ENCODE measurements at regions not wholly inside any gene's neighbourhood (a gene's known extent, or its start where the extent isn't known, plus 50 kb on each side); places are given as distances from the start of the nearest gene placed in this dataset.

DNA sequence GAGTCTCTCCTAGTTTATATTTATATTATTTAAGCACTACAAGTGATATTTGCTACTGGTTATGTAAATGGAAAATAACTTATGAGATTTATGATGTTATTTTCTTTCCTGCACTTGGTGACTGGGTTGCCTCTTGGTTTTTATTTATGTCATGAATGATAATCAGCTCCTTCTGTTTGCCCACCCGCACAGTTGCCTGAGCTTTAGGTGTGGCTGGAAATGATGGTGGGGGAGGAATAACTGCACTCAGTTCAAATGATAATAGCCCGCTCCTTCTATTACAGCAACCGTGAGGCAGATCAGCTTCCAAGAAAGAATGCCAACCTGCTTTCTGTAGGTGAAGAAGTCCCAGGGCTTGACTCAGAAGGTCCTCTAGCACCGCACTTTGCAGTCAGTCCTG lies 190.2 kb upstream of the CAND1 start:
- no peaks in the 10 kb centered on the region for H3K9me3 ChIP-seq (ENCODE audit: control extremely low read depth in 1 of 5, control insufficient read depth in 4 of 5, insufficient read depth in 2 of 5, low read depth in 1 of 5, low read length in 4 of 5)
- no peak for DNase-seq
- ChIA-PET CTCF (no interaction called here), POLR2A (no interaction called here)
- H3K36me3 ChIP-seq (ENCODE audit: control insufficient read depth in 4 of 4, insufficient read depth in 4 of 4, low read length in 3 of 4), result no peaks in the 10 kb centered on the region
- no peak overlapping the region for H3K4me3 ChIP-seq (ENCODE audit: control insufficient read depth in 1 of 7, extremely low read depth in 1 of 7, insufficient read depth in 4 of 7, low read depth in 2 of 7, low read length in 6 of 7)
- no peak overlapping the region for H3K27ac ChIP-seq (ENCODE audit: insufficient read depth in 1 of 2, low read depth in 1 of 2, low read length in 2 of 2, poor library complexity in 1 of 2, severe bottlenecking in 2 of 2)
- peaks cover 0 to 16% (median 4%) of the 10 kb centered on the region in 5 experiments for H3K27me3 ChIP-seq (replicated peaks in 2 of 5; ENCODE audit: control insufficient read depth in 4 of 5, insufficient read depth in 5 of 5, low read length in 4 of 5)
- 93% methylated on average over 3 of the region's 4 CpGs for WGBS (ENCODE audit: insufficient coverage)
- no peaks in the 10 kb centered on the region for H3K4me1 ChIP-seq (ENCODE audit: control extremely low read depth in 1 of 4, control insufficient read depth in 4 of 4, insufficient read depth in 4 of 4, low read length in 3 of 4)

DNA sequence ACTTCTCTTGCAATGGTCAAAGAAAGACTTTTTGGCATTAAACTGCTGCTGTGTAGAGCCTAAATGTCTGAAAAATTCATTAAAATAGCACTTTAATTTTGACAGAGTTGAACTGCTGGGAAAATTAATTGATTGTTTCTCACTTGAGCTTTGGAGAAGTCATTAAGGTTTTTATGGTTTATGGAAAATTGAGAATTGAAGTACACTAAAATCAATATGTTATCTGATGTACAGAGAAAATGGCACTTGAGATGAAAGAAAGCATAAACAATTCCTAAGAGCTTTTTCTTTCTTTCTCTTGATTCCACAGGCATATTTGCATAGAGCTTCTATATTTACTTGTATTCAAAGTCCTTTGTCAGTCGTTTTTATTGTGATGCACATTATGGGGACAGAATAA lies 188.5 kb upstream of the CAND1 start:
- H3K4me1 ChIP-seq (ENCODE audit: control extremely low read depth in 1 of 4, control insufficient read depth in 4 of 4, insufficient read depth in 4 of 4, low read length in 3 of 4), result no peaks in the 10 kb centered on the region
- no peak overlapping the region for H3K27ac ChIP-seq (ENCODE audit: insufficient read depth in 1 of 2, low read depth in 1 of 2, low read length in 2 of 2, poor library complexity in 1 of 2, severe bottlenecking in 2 of 2)
- DNase-seq, result no peak
- H3K4me3 ChIP-seq (ENCODE audit: control insufficient read depth in 1 of 7, extremely low read depth in 1 of 7, insufficient read depth in 4 of 7, low read depth in 2 of 7, low read length in 6 of 7), result no peak overlapping the region
- CTCF ChIA-PET, result no interaction called here
- WGBS (ENCODE audit: insufficient coverage), result no CpG with 5 or more reads among the region's 1 CpG
- H3K27me3 ChIP-seq (replicated peaks in 2 of 5; ENCODE audit: control insufficient read depth in 4 of 5, insufficient read depth in 5 of 5, low read length in 4 of 5), result peaks cover 0 to 13% (median 4%) of the 10 kb centered on the region in 5 experiments
- H3K9me3 ChIP-seq (ENCODE audit: control extremely low read depth in 1 of 5, control insufficient read depth in 4 of 5, insufficient read depth in 2 of 5, low read depth in 1 of 5, low read length in 4 of 5), result no peaks in the 10 kb centered on the region
- POLR2A ChIA-PET, result no interaction called here
- no peaks in the 10 kb centered on the region for H3K36me3 ChIP-seq (ENCODE audit: control insufficient read depth in 4 of 4, insufficient read depth in 4 of 4, low read length in 3 of 4)

DNA sequence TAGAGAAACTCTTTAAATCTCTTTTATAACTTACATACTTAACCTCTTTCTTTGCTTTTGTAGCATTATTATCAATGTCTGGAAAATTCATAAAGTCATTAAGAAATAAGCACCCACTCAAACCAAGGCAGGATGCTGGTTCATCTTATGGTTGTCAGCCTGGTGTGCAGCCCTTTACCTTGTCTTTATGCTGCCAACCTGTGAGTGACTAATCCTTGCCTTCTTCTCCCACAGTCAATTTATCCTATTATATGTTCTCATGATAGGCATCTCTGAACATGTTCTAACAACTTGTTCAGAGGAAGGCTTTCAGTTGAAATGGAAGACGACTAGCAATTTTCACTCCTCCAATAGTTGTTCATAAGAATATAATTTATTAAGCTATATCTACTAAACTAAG lies 186.9 kb upstream of the CAND1 start:
- Histone ChIP-seq H3K4me1 (ENCODE audit: control extremely low read depth in 1 of 4, control insufficient read depth in 4 of 4, insufficient read depth in 4 of 4, low read length in 3 of 4) (no peaks in the 10 kb centered on the region), H3K27ac (ENCODE audit: insufficient read depth in 1 of 2, low read depth in 1 of 2, low read length in 2 of 2, poor library complexity in 1 of 2, severe bottlenecking in 2 of 2) (no peak overlapping the region), H3K27me3 (replicated peaks in 2 of 5; ENCODE audit: control insufficient read depth in 4 of 5, insufficient read depth in 5 of 5, low read length in 4 of 5) (peaks cover 0 to 9% (median 4%) of the 10 kb centered on the region in 5 experiments), H3K9me3 (ENCODE audit: control extremely low read depth in 1 of 5, control insufficient read depth in 4 of 5, insufficient read depth in 2 of 5, low read depth in 1 of 5, low read length in 4 of 5) (no peaks in the 10 kb centered on the region), H3K4me3 (ENCODE audit: control insufficient read depth in 1 of 7, extremely low read depth in 1 of 7, insufficient read depth in 4 of 7, low read depth in 2 of 7, low read length in 6 of 7) (no peak overlapping the region), H3K36me3 (ENCODE audit: control insufficient read depth in 4 of 4, insufficient read depth in 4 of 4, low read length in 3 of 4) (no peaks in the 10 kb centered on the region)
- no peak for DNase-seq
- POLR2A ChIA-PET, result no interaction called here
- CTCF ChIA-PET, result no interaction called here
- WGBS (ENCODE audit: insufficient coverage), result no CpG with 5 or more reads among the region's 1 CpG

DNA sequence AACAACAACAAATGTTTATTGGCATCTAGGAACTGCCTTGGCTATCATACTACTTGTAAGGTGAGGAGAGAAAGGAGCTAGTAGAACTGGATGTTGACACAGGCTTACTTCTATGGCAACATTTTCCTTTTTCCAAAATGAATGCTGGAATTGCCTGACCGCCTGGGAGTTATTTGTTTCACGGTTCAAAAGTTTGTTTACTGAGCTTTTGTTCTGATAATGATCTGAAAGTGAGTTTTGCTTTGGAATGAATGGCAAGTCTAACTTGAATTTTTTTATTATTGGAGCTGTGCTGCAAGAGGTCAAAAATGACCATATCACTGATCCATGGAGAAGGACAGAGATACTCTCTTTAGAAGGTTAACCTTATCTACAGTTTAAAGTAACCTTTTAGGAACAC lies 183.5 kb upstream of the CAND1 start:
- Histone ChIP-seq H3K36me3 (ENCODE audit: control insufficient read depth in 4 of 4, insufficient read depth in 4 of 4, low read length in 3 of 4) (no peaks in the 10 kb centered on the region), H3K27ac (ENCODE audit: insufficient read depth in 1 of 2, low read depth in 1 of 2, low read length in 2 of 2, poor library complexity in 1 of 2, severe bottlenecking in 2 of 2) (no peak overlapping the region), H3K9me3 (ENCODE audit: control extremely low read depth in 1 of 5, control insufficient read depth in 4 of 5, insufficient read depth in 2 of 5, low read depth in 1 of 5, low read length in 4 of 5) (no peaks in the 10 kb centered on the region), H3K4me3 (ENCODE audit: control insufficient read depth in 1 of 7, extremely low read depth in 1 of 7, insufficient read depth in 4 of 7, low read depth in 2 of 7, low read length in 6 of 7) (no peak overlapping the region), H3K4me1 (ENCODE audit: control extremely low read depth in 1 of 4, control insufficient read depth in 4 of 4, insufficient read depth in 4 of 4, low read length in 3 of 4) (no peaks in the 10 kb centered on the region), H3K27me3 (replicated peaks in 2 of 5; ENCODE audit: control insufficient read depth in 4 of 5, insufficient read depth in 5 of 5, low read length in 4 of 5) (peaks cover 0 to 5% (median 3%) of the 10 kb centered on the region in 5 experiments)
- WGBS (ENCODE audit: insufficient coverage), result 89% methylated on average over 2 of the region's 2 CpGs
- ChIA-PET CTCF (no interaction called here), POLR2A (no interaction called here)
- DNase-seq, result no peak

DNA sequence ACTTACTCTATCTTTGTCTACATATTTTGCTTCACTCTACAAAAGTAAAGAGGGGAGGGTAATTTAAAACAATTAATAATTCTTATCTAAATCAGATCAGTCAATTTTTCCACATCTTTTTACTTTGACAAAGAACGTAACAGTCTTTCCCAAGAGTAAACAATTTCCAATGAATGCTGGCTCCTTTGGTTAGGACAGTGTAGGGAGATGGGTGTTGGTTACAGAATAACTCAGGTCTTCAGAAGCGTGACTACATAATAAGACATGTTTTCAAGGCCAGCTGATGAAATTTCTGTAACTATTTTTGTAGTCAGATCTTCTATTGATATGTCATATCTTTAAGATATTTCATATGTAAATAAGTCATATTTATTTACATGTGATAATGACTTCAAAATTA lies 183.0 kb upstream of the CAND1 start:
- no peak for DNase-seq
- WGBS (ENCODE audit: insufficient coverage), result no CpG with 5 or more reads among the region's 2 CpGs
- H3K27ac ChIP-seq (ENCODE audit: insufficient read depth in 1 of 2, low read depth in 1 of 2, low read length in 2 of 2, poor library complexity in 1 of 2, severe bottlenecking in 2 of 2), result no peak overlapping the region
- no peaks in the 10 kb centered on the region for H3K9me3 ChIP-seq (ENCODE audit: control extremely low read depth in 1 of 5, control insufficient read depth in 4 of 5, insufficient read depth in 2 of 5, low read depth in 1 of 5, low read length in 4 of 5)
- ChIA-PET CTCF (no interaction called here), POLR2A (no interaction called here)
- peaks cover 0 to 5% (median 3%) of the 10 kb centered on the region in 5 experiments for H3K27me3 ChIP-seq (replicated peaks in 2 of 5; ENCODE audit: control insufficient read depth in 4 of 5, insufficient read depth in 5 of 5, low read length in 4 of 5)
- H3K4me3 ChIP-seq (ENCODE audit: control insufficient read depth in 1 of 7, extremely low read depth in 1 of 7, insufficient read depth in 4 of 7, low read depth in 2 of 7, low read length in 6 of 7), result no peak overlapping the region
- no peaks in the 10 kb centered on the region for H3K4me1 ChIP-seq (ENCODE audit: control extremely low read depth in 1 of 4, control insufficient read depth in 4 of 4, insufficient read depth in 4 of 4, low read length in 3 of 4)
- no peaks in the 10 kb centered on the region for H3K36me3 ChIP-seq (ENCODE audit: control insufficient read depth in 4 of 4, insufficient read depth in 4 of 4, low read length in 3 of 4)

DNA sequence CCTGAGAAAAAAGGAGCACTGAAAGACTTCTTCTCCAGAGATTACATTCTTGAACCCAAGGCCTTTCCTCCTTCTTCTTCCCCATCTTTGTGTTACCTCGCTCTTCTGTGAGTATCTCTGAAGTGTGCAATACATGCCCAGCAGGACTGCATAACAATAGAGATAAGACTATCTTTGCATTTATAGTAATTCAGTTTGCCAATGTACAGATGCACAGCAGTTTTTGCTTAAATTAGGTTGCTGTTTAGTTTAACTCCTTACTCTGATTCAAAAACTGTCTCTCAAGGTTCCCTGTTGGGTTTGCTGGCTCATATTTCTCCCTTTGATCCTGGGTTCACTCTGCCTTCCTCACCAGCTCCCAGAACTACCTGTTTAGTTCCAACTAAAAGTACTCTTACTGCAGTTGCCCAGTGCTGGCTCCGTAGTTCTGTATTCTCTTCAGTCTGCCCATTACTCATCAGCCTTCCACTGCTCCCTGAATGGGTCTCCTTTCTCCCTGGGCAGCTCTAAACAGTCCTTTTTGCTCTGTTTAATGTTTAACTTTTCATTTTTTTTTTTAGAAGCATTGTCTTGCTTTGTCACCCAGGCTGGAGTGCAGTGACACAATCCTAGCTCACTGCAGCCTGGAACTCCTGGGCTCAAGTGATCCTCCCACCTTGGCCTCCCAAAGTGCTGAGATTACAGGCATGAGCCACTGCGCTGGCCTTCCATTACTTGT lies 180.6 kb upstream of the CAND1 start:
- H3K27ac ChIP-seq (ENCODE audit: insufficient read depth in 1 of 2, low read depth in 1 of 2, low read length in 2 of 2, poor library complexity in 1 of 2, severe bottlenecking in 2 of 2), result no peak overlapping the region
- DNase-seq, result no peak
- H3K4me3 ChIP-seq (ENCODE audit: control insufficient read depth in 1 of 7, extremely low read depth in 1 of 7, insufficient read depth in 4 of 7, low read depth in 2 of 7, low read length in 6 of 7), result no peak overlapping the region
- peaks cover 0 to 5% (median 0%) of the 10 kb centered on the region in 5 experiments for H3K27me3 ChIP-seq (replicated peaks in 2 of 5; ENCODE audit: control insufficient read depth in 4 of 5, insufficient read depth in 5 of 5, low read length in 4 of 5)
- 100% methylated on average over 1 of the region's 3 CpGs for WGBS (ENCODE audit: insufficient coverage)
- POLR2A ChIA-PET, result no interaction called here
- no peaks in the 10 kb centered on the region for H3K9me3 ChIP-seq (ENCODE audit: control extremely low read depth in 1 of 5, control insufficient read depth in 4 of 5, insufficient read depth in 2 of 5, low read depth in 1 of 5, low read length in 4 of 5)
- CTCF ChIA-PET, result no interaction called here
- H3K36me3 ChIP-seq (ENCODE audit: control insufficient read depth in 4 of 4, insufficient read depth in 4 of 4, low read length in 3 of 4), result no peaks in the 10 kb centered on the region
- H3K4me1 ChIP-seq (ENCODE audit: control extremely low read depth in 1 of 4, control insufficient read depth in 4 of 4, insufficient read depth in 4 of 4, low read length in 3 of 4), result no peaks in the 10 kb centered on the region

DNA sequence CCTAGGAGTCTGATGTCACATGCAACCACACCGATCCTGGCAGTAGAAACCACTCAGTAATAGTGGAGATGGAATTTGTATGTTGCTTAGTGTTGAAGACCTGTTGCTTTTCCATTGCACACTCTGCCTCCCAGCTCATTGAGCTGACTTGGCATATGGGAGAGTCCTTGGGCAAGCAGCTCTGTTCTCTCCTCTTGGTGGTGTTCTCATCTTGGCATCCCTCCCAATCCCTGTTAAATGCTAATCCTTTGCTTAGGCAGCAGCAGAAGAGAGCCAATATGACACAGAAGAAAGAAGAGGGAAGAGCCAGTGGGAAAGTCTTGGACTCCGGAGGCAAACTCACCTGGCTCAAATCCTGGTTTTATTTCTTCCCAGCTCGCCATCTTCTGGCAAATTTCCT lies 178.0 kb upstream of the CAND1 start:
- DNase-seq, result no peak
- 100% methylated on average over 2 of the region's 3 CpGs for WGBS (ENCODE audit: insufficient coverage)
- H3K4me1 ChIP-seq (ENCODE audit: control extremely low read depth in 1 of 4, control insufficient read depth in 4 of 4, insufficient read depth in 4 of 4, low read length in 3 of 4), result no peaks in the 10 kb centered on the region
- POLR2A ChIA-PET, result no interaction called here
- H3K27ac ChIP-seq (ENCODE audit: insufficient read depth in 1 of 2, low read depth in 1 of 2, low read length in 2 of 2, poor library complexity in 1 of 2, severe bottlenecking in 2 of 2), result no peak overlapping the region
- no peaks in the 10 kb centered on the region for H3K9me3 ChIP-seq (ENCODE audit: control extremely low read depth in 1 of 5, control insufficient read depth in 4 of 5, insufficient read depth in 2 of 5, low read depth in 1 of 5, low read length in 4 of 5)
- H3K27me3 ChIP-seq (replicated peaks in 2 of 5; ENCODE audit: control insufficient read depth in 4 of 5, insufficient read depth in 5 of 5, low read length in 4 of 5), result peaks cover 0 to 4% (median 0%) of the 10 kb centered on the region in 5 experiments
- no peaks in the 10 kb centered on the region for H3K36me3 ChIP-seq (ENCODE audit: control insufficient read depth in 4 of 4, insufficient read depth in 4 of 4, low read length in 3 of 4)
- no peak overlapping the region for H3K4me3 ChIP-seq (ENCODE audit: control insufficient read depth in 1 of 7, extremely low read depth in 1 of 7, insufficient read depth in 4 of 7, low read depth in 2 of 7, low read length in 6 of 7)
- CTCF ChIA-PET, result interaction anchor here (0.9 kb wide), 1 partner anchor 20 kb away, joined by 3 read pairs; no protein-coding TSS in a partner anchor
